GM10248 (cell line): ENCODE measurements at regions not wholly inside any gene's neighbourhood (a gene's known extent, or its start where the extent isn't known, plus 50 kb on each side); places are given as distances from the start of the nearest gene placed in this dataset.

Experiments used
- CTCF ChIA-PET: fragments of 300-600 bp; sonication (Branson Sonifier 250); formaldehyde crosslinking; extraction: SDS; loops from one replicate; lab custom pipeline; 2021; ENCODE audit warnings: antibody characterized with exemption; lab: Yijun Ruan, JAX
- POLR2A ChIA-PET: fragments of 350-650 bp; sonication (Branson Sonifier 250); formaldehyde crosslinking; extraction: SDS; loops from one replicate; lab custom pipeline; 2020; ENCODE audit warnings: antibody characterized with exemption; lab: Yijun Ruan, JAX
- DNase-seq: peaks from one replicate; pipeline ENCODE4 v3.0.0; 2012; ENCODE audit errors: extremely low spot score
- CTCF ChIP-seq: IDR thresholded peaks from 2 replicates; pipeline ENCODE4 v1.5.1; 2012; ENCODE audit warnings: mild to moderate bottlenecking, low read depth; ENCODE audit errors: extremely low read depth, missing control alignments, control extremely low read depth

DNA sequence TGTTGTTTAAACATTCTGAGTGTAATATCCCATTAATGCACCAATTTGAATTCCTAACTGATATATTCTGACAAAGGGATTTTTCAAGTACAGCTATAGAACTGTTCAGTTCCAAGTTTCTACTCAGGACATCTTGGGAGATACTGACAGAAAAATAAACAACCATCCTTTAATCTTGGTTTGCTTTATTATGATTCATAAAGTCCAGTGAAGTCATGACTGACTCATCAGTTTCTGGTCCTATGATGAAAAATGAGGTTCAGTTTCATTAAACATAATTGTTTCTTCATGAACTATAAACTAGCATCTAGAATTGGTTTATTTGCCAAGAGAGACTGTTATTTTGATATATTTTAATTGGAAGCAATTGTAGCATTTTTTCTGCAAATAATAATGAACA, 896.2 kb downstream of the CCDC85A start:
- no peak for DNase-seq
- CTCF ChIA-PET, result no interaction called here
- no peak for TF ChIP-seq CTCF
- POLR2A ChIA-PET, result no interaction called here

GRCh38 chr2:57084697-57085281, 901.0 kb downstream of the CCDC85A start:
- CTCF ChIA-PET, result no interaction called here
- POLR2A ChIA-PET, result no interaction called here

GRCh38 chr2:57093020-57093419, 909.2 kb downstream of the CCDC85A start:
- CTCF ChIA-PET, result interaction anchor here (0.9 kb wide), 1 partner anchor 85 kb away, joined by 3 read pairs; no protein-coding TSS in a partner anchor
- TF ChIP-seq CTCF, result no peak
- no peak for DNase-seq
- POLR2A ChIA-PET, result no interaction called here

More at GRCh38 chr2:57084697-57085281, 901.0 kb downstream of the CCDC85A start:
- no peak for TF ChIP-seq CTCF
- DNase-seq, result no peak

GRCh38 chr2:57097855-57098254, 914.1 kb downstream of the CCDC85A start:
- TF ChIP-seq CTCF, result no peak
- no peak for DNase-seq
- ChIA-PET POLR2A (no interaction called here), CTCF (no interaction called here)

- ChIA-PET POLR2A (no interaction called here), CTCF (no interaction called here)
- no peak for TF ChIP-seq CTCF
- DNase-seq, result no peak
These were observed 916.6 kb downstream of the CCDC85A start for GRCh38 chr2:57100436-57100835.

- POLR2A ChIA-PET, result no interaction called here
- no peak for TF ChIP-seq CTCF
- DNase-seq, result no peak
- CTCF ChIA-PET, result no interaction called here
These were observed 921.9 kb downstream of the CCDC85A start for GRCh38 chr2:57105694-57106093.
